ENCODE measurements at regions not wholly inside any gene's neighbourhood (a gene's known extent, or its start where the extent isn't known, plus 50 kb on each side); places are given as distances from the start of the nearest gene placed in this dataset.

DNA sequence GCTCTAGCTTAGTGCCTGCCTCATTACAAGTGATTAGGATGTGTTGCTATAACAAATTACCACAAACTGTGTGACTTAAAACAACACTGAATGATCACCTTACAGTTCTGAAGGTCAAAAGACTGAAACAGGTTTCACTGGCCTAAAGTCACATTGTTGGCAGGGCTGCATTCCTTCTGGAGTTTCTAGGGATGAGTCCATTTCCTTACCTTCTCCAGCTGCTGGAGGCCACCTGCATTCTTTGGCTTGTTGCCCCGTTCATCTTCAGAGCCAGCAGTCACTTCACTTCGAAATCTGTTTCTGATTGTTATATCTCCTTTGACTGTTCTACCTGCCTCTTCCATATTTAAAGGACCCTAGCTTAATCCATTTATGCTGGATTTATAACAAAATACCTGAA lies 69.4 kb upstream of the MTPN start:
- H3K4ac ChIP-seq (replicated peaks; ENCODE audit: insufficient read length, low read depth, low read length), result no peak overlapping the region
- no peak overlapping the region for H4K8ac ChIP-seq (ENCODE audit: extremely low read depth, insufficient read depth, low read length)
- POLR2A ChIA-PET (ENCODE audit: partially characterized antibody), result no interaction called here
- H3K23me2 ChIP-seq (ENCODE audit: low read depth, low read length), result no peaks in the 10 kb centered on the region
- no peak for TF ChIP-seq SIRT6 (IDR thresholded peaks at IDR 0.05; ENCODE audit: low read length)
- TF ChIP-seq RXRA (IDR thresholded peaks at IDR 0.05; ENCODE audit: insufficient read depth, low read depth, low read length), result no peak
- TF ChIP-seq, protein P1, sequence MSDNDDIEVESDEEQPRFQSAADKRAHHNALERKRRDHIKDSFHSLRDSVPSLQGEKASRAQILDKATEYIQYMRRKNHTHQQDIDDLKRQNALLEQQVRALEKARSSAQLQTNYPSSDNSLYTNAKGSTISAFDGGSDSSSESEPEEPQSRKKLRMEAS (IDR thresholded peaks at IDR 0.05), result no peak
- H3K36me3 ChIP-seq (ENCODE audit: control insufficient read depth in 2 of 4, insufficient read depth in 4 of 4, low read length in 3 of 4), result no peaks in the 10 kb centered on the region
- H2AK5ac ChIP-seq (ENCODE audit: low read depth, low read length), result no peak overlapping the region
- CTCF ChIA-PET (ENCODE audit: partially characterized antibody), result no interaction called here
- H3K18ac ChIP-seq (ENCODE audit: extremely low read depth, low read length), result no peak overlapping the region
- no peak overlapping the region for H2BK20ac ChIP-seq (ENCODE audit: low read length)
- no peak overlapping the region for H3K27ac ChIP-seq (ENCODE audit: low read depth, low read length)
- no peaks in the 10 kb centered on the region for H4K20me1 ChIP-seq (replicated peaks in 1 of 2; ENCODE audit: control insufficient read depth in 1 of 2, insufficient read depth in 2 of 2, low read length in 2 of 2)
- H3K79me2 ChIP-seq (ENCODE audit: control insufficient read depth in 1 of 2, insufficient read depth in 2 of 2, low read length in 2 of 2), result no peaks in the 10 kb centered on the region
- H3K14ac ChIP-seq (ENCODE audit: insufficient read length), result no peak overlapping the region
- DNase-seq (ENCODE audit: low read depth in 1 of 2, low spot score in 2 of 2), result no peak
- H2BK12ac ChIP-seq (ENCODE audit: low read depth, low read length), result no peak overlapping the region
- H4K5ac ChIP-seq (ENCODE audit: insufficient read length, low read depth, low read length), result no peak overlapping the region
- H3K9ac ChIP-seq (replicated peaks in 1 of 4; ENCODE audit: extremely low read depth in 1 of 4, low read depth in 3 of 4, low read length in 3 of 4), result no peak overlapping the region
- no peak overlapping the region for H3K23ac ChIP-seq (ENCODE audit: insufficient read length)
- no peak overlapping the region for H3K56ac ChIP-seq (replicated peaks; ENCODE audit: insufficient read length, low read depth, low read length)
- H3K79me1 ChIP-seq (ENCODE audit: low read depth, low read length), result no peaks in the 10 kb centered on the region
- H3K9me3 ChIP-seq (ENCODE audit: insufficient read depth in 2 of 2, low read depth in 1 of 2, low read length in 1 of 2), result peaks cover 0 to 9% of the 10 kb centered on the region in 2 experiments; a peak in 2 of 4 replicates
- no peaks in the 10 kb centered on the region for H3K4me1 ChIP-seq (replicated peaks in 1 of 4; ENCODE audit: control insufficient read depth in 3 of 4, insufficient read depth in 4 of 4, low read length in 3 of 4)
- no peak for FAIRE-seq
- no peak overlapping the region for H3K4me3 ChIP-seq (ENCODE audit: extremely low read depth in 1 of 4, insufficient read depth in 2 of 4, low read depth in 3 of 4, low read length in 4 of 4)
- H2BK5ac ChIP-seq (ENCODE audit: low read depth, low read length), result no peak overlapping the region
- no peak overlapping the region for H2BK120ac ChIP-seq (replicated peaks; ENCODE audit: low read depth, low read length)
- H3K4me2 ChIP-seq (ENCODE audit: insufficient read depth in 1 of 2, low read depth in 2 of 2, low read length in 2 of 2), result no peak overlapping the region
- WGBS, 2 experiments (ENCODE audit: extremely low coverage in 1 of 2, insufficient coverage in 1 of 2, insufficient read length in 1 of 2, insufficient replicate concordance in 2 of 2, low coverage in 1 of 2, low lambda C conversion rate in 2 of 2, missing lambda C conversion rate in 1 of 2), result 83% methylated on average over 2 of the region's 2 CpGs; no CpG with 5 or more reads in 1 of the 2 experiments
- no peak overlapping the region for H4K91ac ChIP-seq (replicated peaks; ENCODE audit: insufficient read length, low read length)
- H2AFZ ChIP-seq (ENCODE audit: low read length), result no peak overlapping the region
- H2BK15ac ChIP-seq (ENCODE audit: low read length), result no peak overlapping the region
- H3K27me3 ChIP-seq (replicated peaks in 1 of 4; ENCODE audit: control insufficient read depth in 3 of 4, extremely low read depth in 1 of 4, insufficient read depth in 3 of 4, low read length in 3 of 4), result no peaks in the 10 kb centered on the region
